NCI-H774 (cell line): ENCODE measurements at regions not wholly inside any gene's neighbourhood (a gene's known extent, or its start where the extent isn't known, plus 50 kb on each side); places are given as distances from the start of the nearest gene placed in this dataset.
"Not testable (repeated sequence)": the region's sequence is repeated elsewhere in the genome, so short reads cannot be mapped to it uniquely, and the experiment has no call there.

Experiments
- DNase-seq: peaks from one replicate; lab custom pipeline; 2025; lab: John Stamatoyannopoulos, UW

DNA sequence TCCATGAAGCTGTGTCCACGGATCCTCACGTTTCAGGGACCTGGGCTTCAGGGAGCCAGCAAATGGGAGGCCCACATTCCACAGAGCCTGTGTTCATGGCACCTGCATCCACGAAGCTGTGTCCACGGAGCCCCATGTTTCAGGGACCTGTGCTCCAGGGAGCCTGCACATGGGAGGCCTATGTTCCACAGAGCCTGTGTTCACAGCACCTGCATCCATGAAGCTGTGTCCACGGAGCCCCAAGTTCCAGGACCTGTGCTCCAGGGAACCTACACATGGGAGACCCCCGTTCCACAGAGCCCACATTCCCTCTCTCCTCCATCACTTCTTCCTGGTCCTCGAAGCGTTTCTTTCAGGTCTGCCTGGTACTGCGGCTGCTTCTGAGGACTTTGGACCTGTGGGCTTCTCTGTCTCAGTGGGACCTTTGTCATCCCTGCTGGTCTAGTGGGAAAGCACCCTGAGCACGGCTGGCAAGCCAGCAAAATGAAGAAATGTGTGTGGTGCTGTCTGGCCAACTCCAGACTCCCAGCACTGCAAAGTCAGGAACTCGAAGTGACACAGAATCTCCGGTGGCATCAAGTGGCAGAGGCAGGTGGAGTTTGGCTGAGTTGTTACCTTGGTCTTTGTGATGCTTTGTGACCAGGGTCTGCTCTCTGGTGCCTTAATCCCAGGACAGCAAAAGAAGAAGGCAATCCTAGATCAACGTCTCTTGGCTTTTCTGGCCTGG is 245.9 kb downstream of the DLL1 start:
- no peak for DNase-seq

DNA sequence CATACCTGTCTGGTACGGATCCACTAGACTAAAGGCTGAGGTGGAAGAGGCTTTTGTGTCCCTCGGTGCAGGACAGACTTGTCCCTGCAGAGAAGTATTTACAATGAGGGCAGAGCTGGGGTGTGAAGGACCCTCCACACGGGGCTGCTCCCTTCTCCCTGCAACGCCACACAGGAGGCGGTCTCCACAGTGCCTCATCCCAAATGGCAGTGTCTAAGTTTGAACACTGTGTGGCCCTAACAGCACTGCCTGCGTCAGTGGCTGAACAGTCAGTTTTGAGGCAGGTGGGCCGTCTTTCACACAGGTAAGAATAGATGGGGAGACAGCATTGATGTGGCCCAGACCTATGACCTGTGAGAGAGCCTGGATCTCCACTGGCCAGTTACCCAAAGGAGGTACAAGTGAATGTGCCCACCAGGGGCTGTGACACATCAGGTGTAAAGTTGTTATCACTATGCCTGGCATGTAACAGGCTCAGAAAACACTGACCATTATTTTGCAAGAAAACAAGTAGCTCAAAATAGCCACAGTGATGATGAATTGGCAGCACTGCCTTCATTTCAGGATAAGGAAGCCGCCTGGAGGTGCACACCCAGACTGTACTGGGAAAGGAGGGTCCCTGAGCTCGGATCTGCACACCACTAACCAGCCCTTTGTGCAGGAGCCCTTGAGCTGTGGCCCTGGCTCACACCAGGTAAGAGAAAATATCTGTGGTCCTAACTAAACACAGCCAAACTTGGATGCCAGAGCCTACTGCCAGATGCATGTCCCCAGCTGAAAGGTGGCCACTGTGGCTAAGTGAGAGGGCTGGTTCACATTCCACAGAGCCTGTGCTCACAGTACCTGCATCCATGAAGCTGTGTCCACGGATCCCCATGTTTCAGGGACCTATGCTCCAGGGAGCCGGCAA is 246.7 kb downstream of the DLL1 start:
- no peak for DNase-seq

DNA sequence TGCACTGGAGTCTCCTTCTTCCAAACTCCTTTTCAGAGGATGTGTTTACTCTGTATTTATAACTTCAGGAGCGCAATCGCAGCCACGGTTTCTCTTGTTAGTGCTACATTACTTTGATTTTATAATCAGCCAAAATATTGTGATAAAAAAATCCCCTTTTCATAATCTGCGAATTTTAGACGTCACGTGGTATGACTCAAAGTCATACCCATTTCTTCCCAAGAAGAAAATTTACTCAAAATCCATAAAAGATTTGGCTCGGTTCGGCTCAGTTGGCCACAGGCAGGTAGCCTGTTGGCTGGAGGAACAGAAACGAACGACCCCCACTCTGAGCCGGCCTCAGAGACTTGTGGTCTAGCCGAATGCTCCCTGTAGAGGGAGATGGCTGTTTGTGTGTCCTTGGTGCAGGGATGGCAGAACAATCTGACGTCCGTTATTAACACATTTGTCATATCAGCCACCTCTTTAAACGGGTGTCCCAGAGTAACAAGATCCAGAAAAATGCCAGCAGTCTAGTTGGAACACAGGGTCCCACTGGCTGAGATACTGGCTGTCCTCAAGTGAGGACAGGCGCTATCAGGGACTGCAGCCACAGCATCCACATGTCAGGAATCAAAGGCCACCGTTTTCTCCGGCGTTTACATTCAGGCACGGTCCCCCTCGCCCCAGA is 247.6 kb downstream of the DLL1 start:
- no peak for DNase-seq

DNA sequence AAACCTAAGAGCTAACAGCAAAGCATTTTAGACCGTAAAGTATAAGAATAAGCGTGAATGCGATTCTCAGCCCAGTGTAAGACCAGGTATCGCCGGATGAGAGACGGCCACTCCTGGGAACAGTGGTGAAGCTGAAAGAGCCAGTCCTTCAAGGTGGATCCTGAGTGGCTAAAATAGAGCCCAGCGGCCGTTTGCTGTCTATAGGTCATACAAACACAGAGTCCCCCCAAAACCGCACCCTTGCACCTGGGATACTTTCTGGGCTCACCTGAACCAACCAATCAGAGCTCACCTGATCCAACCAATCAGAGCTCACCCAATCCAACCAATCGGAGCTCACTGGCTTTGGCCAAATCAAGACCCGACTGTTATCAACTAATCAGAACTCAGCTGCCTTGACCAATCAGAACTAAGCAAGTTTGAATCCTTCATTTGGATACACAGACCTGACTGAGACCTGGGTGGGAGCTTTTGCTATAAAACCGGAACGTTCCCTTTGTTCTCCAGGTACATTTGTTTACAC is 248.2 kb downstream of the DLL1 start:
- no peak for DNase-seq

DNA sequence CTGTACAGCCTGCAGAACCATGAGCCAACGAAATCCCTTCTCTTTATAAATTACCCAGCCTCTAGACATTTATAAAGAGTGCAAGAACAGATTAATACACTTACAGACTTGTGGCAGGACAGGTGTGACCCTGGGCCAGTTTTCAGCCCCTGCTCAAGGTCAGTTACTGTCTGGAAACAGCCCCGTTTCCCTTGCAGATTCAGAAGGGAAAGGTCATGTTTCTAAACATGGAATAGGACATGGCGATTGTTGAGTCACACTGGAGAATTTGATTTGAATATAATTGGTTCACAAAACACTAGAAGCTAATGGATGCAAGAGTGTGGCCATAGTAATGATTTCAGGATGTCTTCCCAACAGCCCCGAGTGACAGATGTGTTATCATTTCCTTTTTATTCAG is 248.8 kb downstream of the DLL1 start:
- DNase-seq = no peak

DNA sequence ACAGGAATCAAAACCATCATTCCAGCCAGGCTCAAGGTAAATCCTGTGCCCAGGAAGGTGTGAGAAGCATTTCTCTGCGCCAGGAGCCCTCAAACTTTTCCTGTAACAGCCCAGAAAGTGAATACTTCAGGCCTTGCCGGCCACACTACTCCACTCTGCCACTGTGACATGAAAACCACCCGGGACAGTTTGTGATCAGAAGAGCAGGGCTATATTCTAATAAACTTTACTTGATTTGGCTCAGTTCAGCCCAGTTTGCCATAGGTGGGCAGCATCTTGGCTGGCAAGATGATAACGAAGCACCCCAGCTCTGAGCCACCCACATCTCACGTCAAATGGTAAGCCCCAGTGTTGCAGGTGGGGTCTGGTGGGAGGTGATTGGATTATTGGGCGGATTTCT is 249.4 kb downstream of the DLL1 start:
- DNase-seq = no peak

DNA sequence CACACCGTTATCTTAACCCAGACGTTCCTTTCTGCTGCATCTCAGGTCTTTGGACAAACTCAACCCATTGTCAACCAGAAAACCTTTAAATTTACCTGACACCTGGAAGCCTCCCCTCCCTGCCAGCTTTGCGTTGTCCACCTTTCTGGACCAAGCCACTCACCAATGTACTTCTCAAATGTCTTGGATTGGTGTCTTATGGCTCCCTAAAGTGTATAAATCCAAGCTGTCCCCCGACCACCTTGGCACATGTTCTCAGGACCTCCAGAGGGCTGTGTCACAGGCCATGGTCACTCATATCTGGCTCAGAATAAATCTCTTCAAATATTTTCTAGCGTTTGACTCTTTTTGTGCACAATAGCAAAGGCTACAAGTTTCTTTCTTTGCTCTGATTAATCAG is 250.0 kb downstream of the DLL1 start:
- DNase-seq = no peak

DNA sequence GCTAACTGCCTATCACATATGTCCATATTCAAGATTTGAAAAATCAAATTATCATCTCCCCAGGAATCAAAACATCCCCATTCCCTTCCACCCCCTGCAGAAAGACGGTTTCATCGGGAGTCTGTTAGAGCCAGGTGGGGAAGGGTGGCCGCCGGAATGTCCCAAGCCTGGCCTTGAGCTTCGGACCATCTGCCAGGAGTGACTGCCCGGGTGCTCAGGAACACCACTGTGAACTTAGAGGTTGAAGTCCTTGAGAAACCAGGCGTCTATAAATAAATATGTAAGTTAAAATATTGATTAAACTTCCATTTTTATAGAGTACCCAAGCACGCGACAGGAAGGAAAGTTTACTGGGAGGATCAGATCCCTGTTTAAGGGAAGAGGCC is 250.8 kb downstream of the DLL1 start:
- no peak for DNase-seq

DNA sequence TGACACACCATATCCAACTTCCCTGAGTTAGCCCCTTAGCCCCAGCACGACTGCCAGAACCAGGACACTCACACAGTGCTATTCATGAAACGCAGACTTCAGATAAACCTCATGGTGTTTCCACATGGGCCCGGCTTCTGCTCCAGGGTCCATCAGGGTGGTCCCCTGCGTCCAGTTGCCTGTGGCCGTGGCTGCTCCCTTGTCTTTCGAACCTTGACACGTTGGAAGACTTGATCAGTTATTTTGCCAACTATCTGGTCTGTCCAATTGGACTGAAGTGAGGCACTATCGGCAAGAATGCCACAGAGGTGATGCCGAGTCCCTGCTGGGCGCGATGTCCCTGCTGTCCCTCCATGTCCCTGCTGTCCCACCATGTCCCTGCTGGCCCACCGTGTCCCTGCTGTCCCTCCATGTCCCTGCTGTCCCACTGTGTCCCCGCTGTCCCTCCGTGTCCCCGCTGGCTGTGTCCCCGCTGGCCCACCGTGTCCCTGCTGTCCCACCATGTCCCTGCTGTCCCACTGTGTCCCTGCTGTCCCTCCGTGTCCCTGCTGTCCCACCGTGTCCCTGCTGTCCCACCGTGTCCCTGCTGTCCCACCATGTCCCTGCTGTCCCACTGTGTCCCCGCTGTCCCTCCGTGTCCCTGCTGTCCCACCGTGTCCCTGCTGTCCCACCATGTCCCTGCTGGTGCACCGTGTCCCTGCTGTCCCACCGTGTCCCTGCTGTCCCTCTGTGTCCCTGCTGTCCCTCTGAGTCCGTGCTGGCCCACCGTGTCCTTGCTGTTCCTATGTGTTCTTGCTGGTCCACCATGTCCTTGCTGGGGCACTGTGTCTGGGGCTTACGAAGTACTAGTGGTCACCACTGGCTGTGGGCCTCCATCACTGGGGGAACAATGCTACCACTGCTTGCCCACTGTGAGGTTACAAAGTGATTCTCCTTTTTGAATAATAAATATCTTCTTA is 251.4 kb downstream of the DLL1 start:
- DNase-seq = no peak

DNA sequence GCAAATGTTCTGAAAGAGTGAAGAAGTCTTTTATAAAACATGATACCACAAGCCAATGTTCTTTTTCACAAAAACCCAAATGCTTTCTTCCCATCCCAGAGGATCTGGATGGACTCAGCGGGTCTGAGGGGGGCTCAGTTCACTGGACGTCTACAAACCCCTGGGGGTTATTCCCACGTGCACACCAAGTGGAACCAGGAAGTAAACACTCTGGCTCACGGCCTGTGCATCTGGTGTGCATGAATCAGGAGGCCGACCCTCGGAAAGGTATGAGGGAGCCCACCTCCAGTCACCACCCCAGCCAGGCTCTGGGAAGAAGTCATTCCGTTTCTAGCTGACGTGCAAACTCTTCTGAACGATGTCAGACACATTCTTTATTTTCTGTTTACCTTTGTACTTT is 252.2 kb downstream of the DLL1 start:
- no peak for DNase-seq

DNA sequence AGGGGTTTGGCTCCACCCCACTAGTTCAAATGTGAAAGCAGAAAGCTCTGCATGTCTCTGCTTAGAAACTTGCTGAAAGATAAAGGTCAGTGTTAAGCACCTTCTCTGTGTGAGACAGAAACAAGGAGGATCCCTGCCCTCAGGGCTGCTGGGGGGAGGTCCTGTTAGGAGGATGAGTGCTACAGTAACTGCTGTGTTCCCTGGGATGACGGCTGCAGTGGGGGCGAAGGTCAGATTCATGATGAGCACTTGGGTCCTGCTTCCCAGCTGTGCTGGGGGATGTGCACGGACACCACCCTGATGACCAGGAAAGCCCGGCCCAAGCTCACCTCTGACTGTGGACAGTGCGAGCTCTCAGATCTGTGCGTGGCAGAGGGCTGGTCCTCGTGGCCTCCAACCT is 252.6 kb downstream of the DLL1 start:
- DNase-seq = no peak

DNA sequence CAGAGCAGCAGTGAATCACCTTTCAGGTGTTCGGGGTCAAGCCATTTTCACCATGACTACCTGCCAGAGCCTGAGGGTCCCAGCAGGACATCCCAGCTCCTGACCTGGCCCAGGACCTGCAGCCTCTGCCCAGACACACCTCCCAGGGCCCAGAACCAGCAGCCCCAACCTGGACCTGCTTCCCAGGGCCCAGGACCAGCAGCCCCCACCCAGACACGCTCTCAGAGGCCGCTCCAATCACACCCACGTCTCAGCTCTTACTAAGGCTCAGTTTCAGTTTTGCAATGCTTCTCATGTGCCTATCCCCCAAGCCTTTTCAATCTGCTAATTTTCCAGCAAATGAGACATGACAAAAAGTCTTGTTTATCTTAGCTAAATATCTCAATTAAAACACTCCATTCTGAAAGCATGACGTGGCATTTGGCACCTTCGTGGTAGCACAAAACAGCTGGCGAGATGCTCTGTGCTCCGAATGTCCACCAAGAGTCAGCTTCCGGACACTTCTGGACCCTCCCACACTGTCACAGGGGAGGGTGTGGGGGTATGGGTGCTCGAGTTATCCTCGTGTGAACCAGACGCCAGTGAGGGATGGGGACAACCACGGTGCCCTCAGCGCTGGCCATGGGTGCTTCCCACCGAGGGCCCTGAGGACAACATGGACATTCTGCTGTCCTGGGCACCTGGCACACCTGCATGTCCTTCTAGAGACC is 253.2 kb downstream of the DLL1 start:
- peak; percentile 59 for DNase-seq

DNA sequence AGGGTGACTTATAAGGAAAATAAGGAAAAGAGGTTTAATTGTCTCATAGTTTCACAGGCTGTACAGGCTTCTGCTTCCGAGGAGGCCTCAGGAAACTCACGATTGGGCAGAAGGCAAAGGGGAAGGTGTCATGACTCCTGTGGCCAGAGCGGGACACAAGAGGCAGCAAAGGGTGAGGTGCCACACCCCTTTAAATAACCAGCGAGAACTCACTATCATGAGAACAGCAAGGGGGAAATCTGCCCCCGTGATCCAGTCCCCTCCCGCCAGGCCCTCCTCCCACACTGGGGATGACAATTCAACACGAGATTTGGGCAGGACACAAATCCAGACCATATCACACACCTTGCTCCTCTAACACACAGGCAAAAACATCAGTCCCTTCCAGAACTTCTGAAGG is 254.0 kb downstream of the DLL1 start:
- DNase-seq = no peak

DNA sequence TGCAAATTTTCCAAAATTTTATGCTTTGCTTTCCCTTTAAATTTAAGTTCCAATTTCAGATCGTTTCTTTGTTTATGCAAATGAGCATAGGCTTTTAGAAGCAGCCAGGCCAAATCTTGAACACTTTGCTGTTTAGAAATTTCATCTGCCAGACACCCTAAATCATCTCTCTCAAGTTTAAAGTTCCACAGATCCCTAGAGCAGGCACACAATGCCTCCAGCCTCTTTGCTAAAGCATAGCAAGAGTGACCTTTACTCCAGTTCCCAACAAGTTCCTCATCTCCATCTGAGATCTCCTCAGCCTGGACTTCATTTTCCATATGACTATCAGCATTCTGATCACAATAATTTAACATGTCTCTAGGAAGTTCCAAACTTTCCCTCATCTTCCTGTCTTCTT is 254.5 kb downstream of the DLL1 start:
- not testable (repeated sequence) for DNase-seq

DNA sequence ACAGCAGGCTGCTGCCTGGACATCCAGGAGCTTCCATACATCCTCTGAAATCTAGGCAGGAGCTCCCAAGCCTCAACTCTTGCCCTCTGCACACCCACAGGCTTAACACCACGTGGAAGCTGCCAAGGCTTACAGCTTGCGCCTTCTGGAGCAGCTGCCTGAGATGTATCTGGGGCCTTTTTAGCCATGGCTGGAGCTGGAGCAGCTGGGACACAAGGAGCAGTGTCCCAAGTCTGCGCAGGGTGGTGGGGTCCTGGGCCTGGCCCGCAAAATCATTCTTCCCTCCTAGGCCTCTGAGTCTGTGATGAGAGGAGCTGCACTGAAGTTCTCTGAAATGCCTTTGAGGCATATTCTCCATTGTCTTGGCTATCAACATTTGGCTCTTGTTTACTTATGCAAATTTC is 255.0 kb downstream of the DLL1 start:
- DNase-seq = no peak

DNA sequence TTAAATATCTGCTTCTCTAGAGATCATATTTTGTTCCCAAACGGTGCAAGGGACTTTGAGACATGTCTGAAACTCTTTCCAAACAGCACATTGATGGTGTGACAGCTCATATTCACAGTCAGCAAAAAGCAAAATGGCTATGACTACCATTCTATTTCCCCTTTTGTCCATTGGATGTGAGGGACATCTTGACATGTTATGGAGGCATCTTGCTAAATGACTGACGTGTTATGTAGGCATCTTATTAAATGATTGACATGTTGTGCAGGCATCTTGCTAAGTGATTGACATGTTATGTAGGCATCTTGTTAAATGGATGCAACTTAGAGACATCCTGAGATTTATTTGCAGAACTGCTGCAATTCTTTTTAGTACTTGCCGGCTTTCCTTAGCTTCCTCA is 255.8 kb downstream of the DLL1 start:
- DNase-seq = no peak

DNA sequence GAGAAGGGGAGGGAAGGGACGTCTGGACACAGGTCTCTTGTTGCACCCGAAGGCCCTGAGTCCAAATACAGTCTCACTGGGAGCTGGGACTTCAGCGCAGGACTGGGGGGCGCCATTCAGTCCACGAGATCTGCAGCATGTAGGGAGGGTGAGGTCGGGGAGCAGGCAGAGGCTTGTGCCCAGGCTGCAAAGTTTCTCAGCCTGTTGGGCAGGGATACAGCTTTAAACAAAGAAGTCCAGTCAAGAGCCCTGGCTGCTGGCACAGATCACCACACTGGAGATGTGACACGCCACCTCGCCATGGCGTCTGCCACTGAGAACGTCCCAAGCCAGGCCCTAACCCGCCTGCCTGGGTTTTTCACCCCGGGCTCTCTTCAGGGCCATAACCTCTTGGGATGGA is 256.6 kb downstream of the DLL1 start:
- DNase-seq = no peak

DNA sequence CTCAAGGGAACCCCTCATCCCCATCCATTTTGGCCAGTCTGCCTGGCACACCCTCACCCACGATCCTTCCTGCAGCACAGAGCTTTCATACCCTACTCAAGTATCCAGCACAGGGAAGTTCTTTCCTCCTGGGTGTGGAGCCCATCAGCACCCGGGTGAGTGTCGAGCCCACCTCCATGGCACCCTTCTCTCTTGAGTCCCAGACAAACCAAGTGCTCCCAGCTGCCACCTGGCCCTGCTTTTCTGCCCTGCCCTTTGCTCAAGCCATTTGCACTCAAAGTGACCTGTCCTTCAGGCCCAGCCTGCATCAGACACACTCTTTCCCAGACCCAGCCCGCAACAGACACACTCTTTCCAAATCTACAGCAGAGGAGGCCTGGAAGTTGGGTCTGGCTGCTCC is 257.2 kb downstream of the DLL1 start:
- DNase-seq = no peak

DNA sequence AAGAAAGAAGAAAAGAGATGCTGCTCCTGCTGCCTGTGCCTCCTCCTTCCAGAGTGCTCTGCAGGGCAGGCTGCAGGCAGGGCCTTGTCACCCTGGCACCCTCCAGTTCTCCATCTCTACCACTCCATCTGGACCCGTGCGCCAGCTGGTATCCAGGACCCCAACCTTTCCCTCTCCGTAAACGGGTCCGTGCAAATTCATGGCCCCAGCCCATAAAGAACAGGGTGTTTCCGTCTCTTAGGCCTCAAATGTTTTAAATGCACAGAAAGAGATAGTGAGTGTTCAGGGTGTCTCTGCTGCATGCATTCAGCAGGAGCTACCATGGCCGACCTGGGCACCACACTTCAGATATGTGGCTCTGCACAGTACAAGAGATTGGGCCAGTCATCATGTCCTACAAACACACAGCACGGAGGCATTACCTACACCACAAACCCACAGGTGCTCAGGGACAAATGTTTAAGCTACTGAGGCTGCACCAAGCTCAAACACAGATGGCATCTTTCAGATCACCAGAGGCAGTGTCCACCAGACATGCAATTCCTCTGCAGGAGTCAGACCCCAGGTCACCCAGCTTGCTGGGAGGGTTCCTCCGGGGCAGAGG is 258.1 kb downstream of the DLL1 start:
- DNase-seq = no peak

DNA sequence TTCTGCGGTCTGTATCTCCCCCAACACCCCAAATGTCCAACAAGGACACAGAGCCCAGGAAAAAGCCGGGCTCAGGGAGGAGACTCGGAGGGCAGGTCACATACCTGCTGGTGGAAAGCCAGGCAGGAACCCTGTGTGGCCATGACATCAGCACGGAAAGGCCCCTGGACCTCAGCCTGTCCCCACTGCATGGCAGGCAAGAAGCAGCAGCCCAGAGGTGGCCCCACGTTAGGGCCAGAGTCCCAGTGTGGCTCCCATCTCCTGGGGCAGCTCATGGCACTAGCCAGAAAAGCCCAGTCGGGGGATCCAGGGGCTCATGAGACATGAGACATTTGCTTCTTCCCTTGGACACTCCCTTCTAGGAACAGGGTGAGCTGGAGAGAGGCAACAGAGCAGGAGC is 258.7 kb downstream of the DLL1 start:
- DNase-seq = no peak
